DMS79 treated with DMSO at 0.1 percent for 48 hours (cell line): ENCODE measurements at regions not wholly inside any gene's neighbourhood (a gene's known extent, or its start where the extent isn't known, plus 50 kb on each side); places are given as distances from the start of the nearest gene placed in this dataset.
A peak's percentile ranks its signal among the peaks of the same experiment; 100 is the strongest.

Experiments
- DNase-seq: peaks from one replicate; lab custom pipeline; 2025; lab: John Stamatoyannopoulos, UW

DNA sequence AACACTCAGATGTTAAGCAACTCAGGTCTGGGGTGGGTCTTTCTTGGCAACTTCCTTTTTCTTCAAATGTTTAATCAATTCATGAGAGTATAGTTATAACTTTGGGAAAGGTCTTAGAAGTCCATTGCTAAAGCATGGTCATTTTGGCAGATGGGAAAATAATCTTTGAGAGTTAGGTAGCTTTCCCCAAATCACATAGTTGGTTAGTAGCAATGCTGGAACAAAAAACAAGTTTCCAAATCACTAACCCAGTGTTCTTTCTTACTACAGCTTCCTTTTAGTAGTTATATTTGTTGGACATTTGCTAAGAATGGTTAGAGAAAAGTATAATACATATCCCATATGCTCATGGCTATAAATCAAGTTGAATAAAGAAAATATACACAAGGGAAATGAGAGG lies 185.2 kb upstream of the SLC14A2 start:
- DNase-seq, result no peak

DNA sequence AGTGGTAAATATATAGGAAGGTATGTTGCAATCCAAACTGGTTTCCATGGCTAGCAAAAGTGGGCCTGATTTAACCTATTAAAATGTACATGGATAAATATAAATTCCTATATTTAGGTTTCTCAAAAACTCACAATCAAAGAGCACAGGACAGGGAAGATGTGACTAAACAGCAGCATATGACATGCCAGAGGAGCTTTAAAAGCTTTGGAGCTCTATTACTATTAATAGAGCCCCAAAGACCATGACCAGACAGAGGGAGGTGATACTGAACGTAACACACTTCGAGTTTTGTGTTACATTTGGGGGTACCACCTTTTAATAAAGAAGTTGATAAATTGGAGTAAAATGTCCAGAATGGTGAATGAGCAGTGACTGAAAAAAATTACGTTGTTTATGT lies 179.5 kb upstream of the SLC14A2 start:
- no peak for DNase-seq

GRCh38 chr18:45437366-45437765 lies 177.9 kb upstream of the SLC14A2 start:
- DNase-seq, result no peak

- DNase-seq, result no peak
These were observed 175.2 kb upstream of the SLC14A2 start for GRCh38 chr18:45439851-45440645.

DNA sequence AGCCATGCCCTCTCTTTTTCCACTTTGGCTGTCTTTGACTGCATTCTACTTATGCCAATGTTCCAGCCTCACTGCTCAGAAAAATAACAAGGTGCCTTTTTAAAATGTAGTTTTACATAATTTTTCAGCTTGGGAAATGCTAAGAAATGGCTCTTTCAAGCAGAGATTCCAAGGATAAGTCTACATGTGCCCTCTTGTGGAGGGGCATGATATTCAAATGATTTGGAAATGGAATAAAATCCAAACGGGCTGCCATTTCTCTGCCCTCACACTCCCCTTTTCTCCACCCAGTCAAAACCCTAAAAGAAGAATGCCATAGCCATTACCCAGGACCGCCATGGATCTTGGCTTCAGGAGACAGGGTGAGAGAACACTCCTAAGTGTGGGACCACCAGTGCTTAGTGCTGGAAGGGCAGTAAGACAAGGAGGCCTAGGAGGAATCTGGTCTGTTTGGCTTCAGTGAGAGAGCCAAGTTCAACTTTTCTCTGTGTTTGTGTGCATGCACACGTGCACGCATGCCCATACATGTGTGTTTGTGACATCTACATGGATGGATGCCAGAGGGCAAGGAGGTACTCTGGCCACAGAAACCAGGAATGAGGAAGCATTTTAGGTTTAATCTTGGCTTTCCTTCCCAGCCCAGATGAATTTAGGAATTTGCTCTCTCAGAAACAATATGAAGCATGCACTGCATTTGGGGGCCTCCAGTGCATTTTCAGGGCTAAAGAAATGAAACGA lies 174.0 kb upstream of the SLC14A2 start:
- no peak for DNase-seq

DNA sequence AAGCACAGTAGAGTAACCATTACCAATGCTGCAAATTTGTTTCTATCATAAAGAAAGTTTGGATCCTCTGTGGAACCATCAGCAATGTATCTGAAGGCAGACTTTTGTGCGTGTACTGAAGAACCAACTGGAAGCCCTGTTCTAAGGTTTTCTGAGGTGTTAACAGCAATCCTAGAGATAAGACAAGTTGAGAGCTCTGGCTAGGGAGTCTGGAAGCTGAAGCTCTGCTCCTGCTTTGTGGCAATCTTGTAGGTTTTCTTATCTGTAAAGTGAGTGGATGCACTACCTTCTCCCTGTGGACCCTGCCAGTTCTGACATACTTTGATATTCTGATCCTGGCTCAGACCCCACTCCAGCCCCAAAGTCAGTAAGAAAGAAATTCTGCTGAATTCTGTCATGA lies 171.2 kb upstream of the SLC14A2 start:
- DNase-seq, result no peak

DNA sequence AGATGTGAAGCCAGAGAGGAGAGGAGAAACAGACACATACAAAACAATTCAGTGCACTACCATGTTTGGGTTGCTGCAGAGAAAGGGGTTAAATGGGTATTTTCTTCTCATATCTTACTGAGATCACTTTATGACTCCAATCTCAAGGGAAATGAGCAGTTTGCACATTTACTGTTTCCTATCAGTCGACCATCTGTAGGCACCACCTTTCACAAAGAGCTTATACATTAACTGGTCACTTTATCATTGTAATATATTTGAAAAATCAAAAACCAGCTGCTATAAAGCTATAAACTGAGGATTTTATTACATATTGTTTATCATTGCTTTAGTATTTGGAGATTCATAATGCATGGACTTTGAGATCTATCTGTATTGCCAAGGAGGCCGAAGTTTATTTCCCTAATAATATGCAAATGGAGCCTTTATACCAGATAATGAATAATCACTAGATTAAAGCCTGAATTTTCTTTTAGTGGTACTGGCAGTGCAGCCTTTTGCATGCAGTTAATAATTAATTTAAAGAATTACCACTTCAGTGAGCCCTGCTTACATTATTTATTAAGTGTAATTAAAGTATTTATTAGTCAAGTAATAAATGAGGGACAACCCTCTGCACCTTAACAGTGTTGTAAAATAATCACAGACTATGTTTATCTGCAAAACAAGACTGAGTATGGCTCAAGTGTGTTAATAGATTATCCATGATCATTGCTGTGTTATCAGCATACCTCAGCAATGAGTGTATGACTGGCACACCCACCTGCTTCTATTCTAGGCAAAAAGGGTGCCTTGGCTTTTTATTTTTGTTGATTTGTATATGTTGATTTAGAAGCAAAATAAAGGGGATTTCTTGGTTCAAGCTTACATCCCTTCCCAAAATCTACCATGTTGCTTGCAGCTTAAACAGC lies 167.7 kb upstream of the SLC14A2 start:
- no peak for DNase-seq

DNA sequence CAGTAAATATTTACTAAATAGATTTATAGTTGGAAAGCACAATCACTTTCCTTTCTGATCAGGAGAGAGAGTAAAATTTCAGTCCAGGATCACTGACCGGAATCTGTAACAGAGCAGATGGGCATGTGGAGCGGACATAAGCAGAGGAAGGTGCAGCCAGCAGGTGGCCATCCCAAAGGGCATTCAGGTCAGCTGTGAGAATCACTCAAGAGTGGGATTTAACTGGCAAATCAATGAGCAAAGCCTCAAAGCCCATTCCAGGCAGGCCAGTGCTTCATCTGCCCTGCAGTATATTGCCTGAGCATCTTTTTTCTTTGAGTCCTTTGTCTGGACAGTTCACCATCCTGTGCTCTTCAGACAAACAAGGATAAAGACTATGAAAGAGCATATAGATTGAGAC lies 166.4 kb upstream of the SLC14A2 start:
- DNase-seq, result no peak

- peak; percentile 81 for DNase-seq
These were observed 165.7 kb upstream of the SLC14A2 start for GRCh38 chr18:45449418-45450227.

DNA sequence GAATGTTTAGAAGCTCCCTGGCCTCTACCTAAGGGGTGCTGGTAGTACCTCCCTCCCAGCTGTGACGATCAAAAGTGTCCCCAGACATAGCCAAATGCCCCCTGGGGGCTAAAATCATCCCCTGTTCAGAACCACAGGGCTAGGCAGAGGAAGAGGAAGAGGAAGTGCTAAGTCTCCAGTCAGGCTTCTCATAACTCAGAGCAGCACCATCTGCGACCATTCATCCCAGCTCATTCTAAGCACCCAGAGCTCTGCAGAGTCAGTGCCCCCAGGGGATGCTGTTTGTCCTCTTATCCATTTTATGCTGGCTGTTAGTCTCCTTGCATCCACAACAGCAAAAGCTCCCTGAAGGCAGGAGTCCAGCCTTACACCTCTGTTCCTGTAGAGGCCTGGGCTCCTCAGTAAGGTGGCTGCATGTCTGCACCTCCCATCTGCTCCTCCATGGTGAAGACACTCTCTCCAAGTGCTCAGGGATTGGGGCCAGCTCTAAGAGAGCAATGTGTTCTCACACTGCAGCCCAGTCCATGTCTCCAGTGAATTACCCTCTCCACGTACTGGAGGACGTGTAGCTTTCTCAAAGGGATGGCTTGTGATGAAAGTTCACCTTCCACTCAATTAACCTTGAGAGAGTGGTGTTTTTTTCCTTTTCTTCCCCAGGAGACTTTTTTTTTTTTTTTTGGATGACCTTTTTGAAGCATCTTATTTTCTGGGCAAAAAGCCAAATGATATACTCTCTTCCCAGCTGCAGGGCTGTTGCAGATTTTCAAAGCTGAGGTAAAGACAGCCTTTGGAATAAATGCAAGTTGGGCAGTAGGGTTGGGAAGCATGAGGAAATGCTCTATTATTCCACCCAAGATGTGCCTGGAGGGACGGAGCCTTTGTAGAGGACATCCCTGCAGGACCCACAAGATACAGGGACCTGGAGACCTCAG lies 158.9 kb upstream of the SLC14A2 start:
- peak; percentile 95 for DNase-seq

DNA sequence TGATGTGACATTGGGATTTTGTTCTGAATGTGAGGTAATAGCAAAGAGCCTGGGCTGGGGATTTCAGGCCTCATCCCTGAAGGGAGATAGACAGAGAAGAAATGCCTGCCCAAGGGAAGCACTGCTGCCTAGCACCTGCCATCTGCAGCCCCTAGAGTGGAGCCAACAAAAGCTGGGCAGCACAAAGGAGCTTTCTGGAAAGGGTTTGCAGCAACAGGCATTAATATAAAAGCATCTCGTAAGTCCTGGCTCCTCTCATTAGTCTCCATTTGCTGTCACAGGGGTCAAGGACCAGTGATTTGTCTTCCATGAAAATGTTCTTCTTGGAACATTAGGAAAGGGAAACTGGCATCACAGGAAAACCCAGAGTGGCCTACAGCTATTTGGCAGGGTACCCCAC lies 157.2 kb upstream of the SLC14A2 start:
- DNase-seq, result peak; percentile 19

- DNase-seq, result peak; percentile 73
These were observed 153.1 kb upstream of the SLC14A2 start for GRCh38 chr18:45462179-45462578.

DNA sequence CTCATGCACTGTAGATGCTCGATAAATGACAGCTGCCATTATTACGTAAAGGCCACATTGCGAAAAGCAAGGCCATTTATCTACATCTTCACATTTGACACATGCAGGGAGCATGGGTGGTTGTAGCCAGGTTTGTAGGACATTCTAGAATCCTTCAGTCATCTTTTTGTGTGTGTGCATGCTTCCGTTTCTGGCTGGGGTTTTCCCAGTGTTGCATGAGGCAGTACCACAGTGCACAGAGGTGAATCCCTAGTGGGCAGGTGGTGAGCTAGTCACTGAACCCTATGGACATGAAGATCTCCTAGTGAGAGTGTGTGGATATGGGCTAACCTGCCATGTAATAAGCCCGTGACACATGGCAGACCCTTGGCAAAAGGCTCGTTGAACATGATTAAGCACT lies 151.8 kb upstream of the SLC14A2 start:
- DNase-seq, result no peak

DNA sequence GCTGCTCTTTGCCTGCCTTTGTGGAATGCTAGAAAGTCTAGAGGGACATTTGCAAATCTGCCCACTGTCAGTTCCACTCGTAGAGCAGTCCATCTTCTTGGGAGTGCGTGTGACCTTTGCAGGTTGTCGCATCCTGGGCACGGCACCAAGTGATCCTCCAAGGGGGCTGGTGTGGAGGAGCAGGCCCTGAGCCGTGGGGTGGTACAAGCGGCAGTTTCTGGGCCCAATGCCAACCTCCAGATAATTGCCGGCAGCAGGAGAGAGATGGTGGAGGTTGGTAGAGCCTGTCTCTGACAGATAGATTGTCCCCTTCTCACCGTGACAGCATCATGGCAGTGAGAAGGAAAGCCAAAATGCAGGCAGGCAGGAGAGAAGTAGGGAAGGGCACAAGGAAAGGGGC lies 150.7 kb upstream of the SLC14A2 start:
- peak; percentile 84 for DNase-seq

DNA sequence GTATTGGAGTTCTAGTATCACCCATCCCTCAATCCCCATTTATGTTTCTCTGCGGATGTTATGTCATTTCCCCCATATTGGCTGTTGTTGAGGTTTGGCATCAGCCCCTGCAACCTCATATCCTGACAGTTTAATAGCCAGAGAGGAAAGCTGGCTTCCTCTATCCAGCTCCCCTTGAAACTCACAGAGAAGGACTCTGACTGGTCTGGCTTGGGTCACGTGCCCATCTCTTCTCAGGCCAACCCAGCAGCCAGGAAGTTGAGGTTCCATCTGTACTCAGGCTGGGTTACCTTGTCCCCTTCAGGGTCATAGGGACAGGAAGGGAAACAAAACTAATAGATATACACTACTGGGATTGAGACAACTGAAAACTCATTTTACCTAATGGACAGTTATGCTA lies 148.0 kb upstream of the SLC14A2 start:
- DNase-seq, result no peak

DNA sequence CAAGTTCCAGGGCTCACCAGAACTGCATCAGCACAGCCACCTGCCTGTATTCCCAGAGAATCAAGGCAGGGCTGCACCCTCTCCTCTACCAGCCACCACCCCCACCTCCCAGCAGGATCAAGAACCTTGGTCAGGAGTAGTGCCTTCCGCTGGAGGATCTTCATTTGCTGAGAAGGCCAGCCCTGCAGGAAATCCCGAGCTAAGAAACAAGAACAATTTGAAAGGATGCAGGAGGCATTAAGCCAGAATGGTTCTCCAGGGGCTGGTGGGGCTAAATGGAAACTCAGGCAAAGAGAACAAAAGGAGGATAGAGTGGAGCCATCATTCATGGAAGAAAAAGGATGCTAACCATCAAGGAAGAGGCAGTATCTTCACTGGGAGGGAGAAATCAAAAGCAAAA lies 147.3 kb upstream of the SLC14A2 start:
- DNase-seq, result no peak

DNA sequence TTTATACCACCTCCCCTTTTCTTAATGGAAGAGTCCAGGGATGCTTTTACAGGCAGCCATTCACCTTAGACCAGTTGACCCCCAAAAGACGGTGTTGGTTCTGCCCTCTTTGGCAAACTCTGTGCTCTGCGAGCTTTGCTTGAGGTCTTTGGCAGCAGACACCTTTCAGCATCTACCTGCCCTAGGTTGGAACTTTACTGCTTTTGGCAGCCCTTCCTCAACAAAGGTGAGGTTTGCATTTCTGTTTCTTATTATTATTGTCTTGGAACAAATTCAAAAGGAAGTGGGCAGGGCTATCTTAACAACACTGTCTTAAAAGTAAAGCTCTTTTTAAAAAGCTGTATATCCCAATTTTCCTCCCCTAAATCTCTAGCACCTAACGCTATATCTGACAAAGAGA lies 136.4 kb upstream of the SLC14A2 start:
- DNase-seq, result no peak

DNA sequence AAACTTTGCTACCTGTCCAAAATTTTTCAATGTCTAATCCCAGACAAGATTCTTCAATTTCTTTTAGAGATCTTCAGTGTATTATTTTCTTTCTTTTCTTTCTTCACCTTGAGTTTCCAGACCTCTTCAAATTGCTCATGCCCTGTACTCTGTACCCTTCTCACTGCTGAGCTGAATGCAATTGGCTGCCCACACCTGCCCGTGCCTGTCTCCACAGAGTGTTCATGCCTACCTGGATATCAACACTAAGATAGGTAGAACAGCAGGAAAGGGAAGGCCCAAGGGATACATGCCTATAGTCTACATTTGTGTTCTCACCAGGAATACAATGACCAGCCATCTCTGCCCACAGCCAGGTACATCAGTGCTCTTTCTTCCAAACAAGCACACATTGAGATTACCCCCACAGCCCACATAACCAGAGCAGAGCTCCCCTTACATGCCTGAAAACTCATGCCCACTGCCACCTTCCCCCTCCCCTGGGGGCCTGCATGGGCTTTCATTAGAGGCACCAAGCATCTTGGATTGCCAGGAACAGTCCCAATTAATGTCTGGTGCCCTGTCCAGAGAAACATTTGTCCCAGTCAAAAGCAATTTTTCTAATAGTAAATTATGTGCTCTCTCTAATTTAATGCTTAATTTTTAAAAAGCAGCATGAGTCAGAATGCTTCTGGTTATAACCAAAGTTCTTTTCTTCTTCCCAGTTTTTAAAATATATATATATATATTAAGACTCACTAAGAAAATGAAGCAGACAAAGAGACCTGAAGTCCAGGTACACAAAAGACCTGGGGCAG lies 134.9 kb upstream of the SLC14A2 start:
- DNase-seq, result no peak

GRCh38 chr18:45481821-45482220 lies 133.5 kb upstream of the SLC14A2 start:
- no peak for DNase-seq

- no peak for DNase-seq
These were observed 133.0 kb upstream of the SLC14A2 start for GRCh38 chr18:45482286-45482685.
